Transverse colon (tissue), 4 donors: ENCODE measurements at regions not wholly inside any gene's neighbourhood (a gene's known extent, or its start where the extent isn't known, plus 50 kb on each side); places are given as distances from the start of the nearest gene placed in this dataset.

ENCODE experiments used
- DNase-seq: peaks from one replicate; pipeline ENCODE4 v3.0.0-alpha.2; 2019
- H3K27ac ChIP-seq, 4 donors: fragments of 200-600 bp; sonication (generic); 2 replicates each; pipeline ENCODE4 v1.5.1; 2016 to 2018; ENCODE audit warnings: inconsistent platforms in 4 of 4
- H3K27me3 ChIP-seq: fragments of 200-600 bp; sonication (generic); 2 replicates; pipeline ENCODE4 v1.5.1; 2017; ENCODE audit warnings: inconsistent platforms
- H3K36me3 ChIP-seq, 4 donors: fragments of 200-600 bp; sonication (generic); 2 replicates each; pipeline ENCODE4 v1.5.1; 2017 to 2019; ENCODE audit warnings: inconsistent platforms in 4 of 4
- H3K4me1 ChIP-seq, 4 donors: fragments of 200-600 bp; sonication (generic); 2 replicates each; pipeline ENCODE4 v1.5.1; 2017 to 2020; ENCODE audit warnings: inconsistent platforms in 4 of 4
- H3K4me3 ChIP-seq, 4 donors: fragments of 200-600 bp; sonication (generic); 1 replicate in 1 of 4; 2 replicates in 3 of 4; pipeline versions ENCODE4 v1.5.1 to v1.6.1; 2017 to 2019; ENCODE audit warnings: inconsistent platforms in 4 of 4
- H3K9me3 ChIP-seq, 2 donors: fragments of 200-600 bp; sonication (generic); 2 replicates each; pipeline ENCODE4 v1.5.1; 2017 to 2019; ENCODE audit warnings: inconsistent platforms in 2 of 2
- EP300 ChIP-seq: sonication (generic); formaldehyde crosslinking; IDR thresholded peaks from one replicate; pipeline ENCODE4 v1.6.1; 2017; ENCODE audit warnings: antibody characterized with exemption, low read depth
- POLR2A ChIP-seq: fragments of 450-650 bp; IDR thresholded peaks from one replicate; pipeline ENCODE4 v1.6.1; 2016; ENCODE audit warnings: antibody characterized with exemption, mild to moderate bottlenecking, moderate library complexity
- POLR2AphosphoS5 ChIP-seq, 3 donors: sonication (generic); formaldehyde crosslinking; IDR thresholded peaks; one replicate each; pipeline ENCODE4 v1.6.1; 2016; ENCODE audit warnings: antibody characterized with exemption in 3 of 3
- WGBS, 2 donors: methylation state at CpG; one replicate each; pipeline ENCODE4 v1.1.5; 2018; ENCODE audit warnings: low coverage in 1 of 2; 5-methylcytosine and 5-hydroxymethylcytosine counted together
- in situ Hi-C, 4 donors: fragments of 200-750 bp; cut with MboI; loops; one replicate each; pipeline versions ENCODE4 v1.15.0 to v1.15.1; 2017; ENCODE audit warnings: low sequenced_read_pairs in 3 of 4, low pct_ligation_motif_present in 1 of 4, low pct_unique_long_range_greater_than_20kb in 1 of 4
- intact Hi-C: fragments of 100-400 bp; cut with DNase I; formaldehyde crosslinking; loops from one replicate; pipeline ENCODE4 v1.15.1; 2023; ENCODE audit warnings: low total_unique reads
- TF ChIP-seq, protein P1 (sequence below), 5 experiments: fragments of 200-600 bp in 3 of 5; fragments of 450-650 bp in 2 of 5; sonication (generic) in 3 of 5; IDR thresholded peaks; 1 replicate in 2 of 5; 2 replicates in 3 of 5; pipeline ENCODE4 v1.5.1; 2016 to 2017; ENCODE audit warnings: antibody characterized with exemption in 5 of 5, inconsistent platforms in 3 of 5, mild to moderate bottlenecking in 2 of 5, moderate library complexity in 1 of 5

DNA sequence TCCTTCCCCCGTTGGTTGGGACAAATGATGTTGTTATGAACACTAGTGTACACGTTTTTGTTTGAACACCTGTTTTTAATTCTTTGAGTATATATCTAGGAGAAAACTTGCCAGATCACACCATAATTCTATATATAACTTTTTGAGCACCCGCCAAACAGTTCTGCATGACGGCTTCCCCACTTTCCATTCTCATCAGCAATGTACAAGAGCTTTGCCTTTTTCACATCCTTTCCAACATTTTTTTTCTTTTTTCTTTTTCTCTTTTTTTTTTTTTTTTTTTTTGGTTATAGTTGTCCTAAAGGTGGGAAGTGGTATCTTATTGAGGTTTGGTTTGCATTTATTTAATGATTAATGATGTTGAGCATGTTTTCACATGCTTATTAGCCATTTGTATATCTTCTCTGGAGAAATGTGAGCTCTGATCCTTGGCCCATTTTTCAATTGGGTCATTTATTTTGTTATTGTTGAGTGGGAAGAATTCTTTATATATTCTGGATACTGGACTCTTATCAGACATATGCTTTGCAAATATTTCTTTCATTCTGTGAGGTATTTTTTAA, 86.9 kb upstream of the ZC3H15 start:
- 54 to 66% methylated on average over 4 of the region's 4 CpGs for WGBS, 2 donors

DNA sequence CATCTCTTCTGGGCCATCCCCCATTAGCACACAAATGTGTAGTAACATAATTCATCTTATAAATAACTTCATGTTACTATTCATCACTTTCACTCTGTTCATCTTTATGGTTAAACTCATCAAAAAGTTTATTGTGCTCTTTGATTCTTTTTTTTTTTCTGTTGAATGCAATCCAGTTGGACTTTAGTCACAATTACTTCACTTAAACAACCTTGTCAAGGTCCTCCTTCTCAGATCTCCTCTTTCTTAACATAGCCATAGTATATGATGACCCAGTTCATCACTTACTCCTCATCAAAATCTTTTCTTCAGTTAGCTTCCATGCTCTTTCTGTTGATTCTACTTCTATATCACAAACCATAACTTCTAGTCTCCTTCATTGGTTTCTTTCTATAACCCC, 80.2 kb upstream of the ZC3H15 start:
- DNase-seq, result no peak
- intact Hi-C loops, result no loop called here

More for the DNA sequence above, 86.9 kb upstream of the ZC3H15 start:
- in situ Hi-C loops (no loop called here), intact Hi-C loops (no loop called here)
- Histone ChIP-seq H3K4me3 (no peak overlapping the region), H3K4me1 (no peaks in the 10 kb centered on the region), H3K27me3 (no peaks in the 10 kb centered on the region), H3K27ac (no peak overlapping the region), H3K9me3 (no peaks in the 10 kb centered on the region), H3K36me3 (no peaks in the 10 kb centered on the region)
- TF ChIP-seq POLR2A, result no peak
- no peak for TF ChIP-seq EP300
- TF ChIP-seq, protein P1, sequence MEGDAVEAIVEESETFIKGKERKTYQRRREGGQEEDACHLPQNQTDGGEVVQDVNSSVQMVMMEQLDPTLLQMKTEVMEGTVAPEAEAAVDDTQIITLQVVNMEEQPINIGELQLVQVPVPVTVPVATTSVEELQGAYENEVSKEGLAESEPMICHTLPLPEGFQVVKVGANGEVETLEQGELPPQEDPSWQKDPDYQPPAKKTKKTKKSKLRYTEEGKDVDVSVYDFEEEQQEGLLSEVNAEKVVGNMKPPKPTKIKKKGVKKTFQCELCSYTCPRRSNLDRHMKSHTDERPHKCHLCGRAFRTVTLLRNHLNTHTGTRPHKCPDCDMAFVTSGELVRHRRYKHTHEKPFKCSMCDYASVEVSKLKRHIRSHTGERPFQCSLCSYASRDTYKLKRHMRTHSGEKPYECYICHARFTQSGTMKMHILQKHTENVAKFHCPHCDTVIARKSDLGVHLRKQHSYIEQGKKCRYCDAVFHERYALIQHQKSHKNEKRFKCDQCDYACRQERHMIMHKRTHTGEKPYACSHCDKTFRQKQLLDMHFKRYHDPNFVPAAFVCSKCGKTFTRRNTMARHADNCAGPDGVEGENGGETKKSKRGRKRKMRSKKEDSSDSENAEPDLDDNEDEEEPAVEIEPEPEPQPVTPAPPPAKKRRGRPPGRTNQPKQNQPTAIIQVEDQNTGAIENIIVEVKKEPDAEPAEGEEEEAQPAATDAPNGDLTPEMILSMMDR (IDR thresholded peaks at IDR 0.05), result no peak
- no peak for TF ChIP-seq POLR2AphosphoS5 (IDR thresholded peaks at IDR 0.05)
- no peak for DNase-seq

DNA sequence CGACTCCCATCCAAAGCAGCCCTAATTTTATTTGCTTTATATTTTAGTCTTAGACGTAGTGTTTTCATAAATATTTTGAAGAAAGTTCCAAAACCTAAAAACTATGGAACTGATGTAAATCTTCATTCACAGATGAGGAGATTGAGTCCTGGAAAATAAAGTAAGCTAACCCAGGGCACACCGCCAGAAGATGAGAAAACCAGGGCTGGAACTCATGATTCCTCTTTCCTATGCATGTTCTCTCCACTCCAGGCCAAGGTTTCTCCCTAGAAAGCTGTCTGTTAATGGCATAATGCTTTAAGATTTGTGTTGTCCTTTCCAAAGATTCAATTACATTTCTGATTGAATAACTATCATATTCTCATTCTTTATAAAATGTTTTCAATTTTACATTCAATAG, 78.4 kb upstream of the ZC3H15 start:
- no peaks in the 10 kb centered on the region for H3K4me1 ChIP-seq

More for the DNA sequence above, 80.2 kb upstream of the ZC3H15 start:
- Histone ChIP-seq H3K9me3 (no peaks in the 10 kb centered on the region), H3K27ac (no peak overlapping the region), H3K36me3 (no peaks in the 10 kb centered on the region), H3K4me3 (no peak overlapping the region), H3K4me1 (no peaks in the 10 kb centered on the region), H3K27me3 (no peaks in the 10 kb centered on the region)
- TF ChIP-seq EP300 (no peak), POLR2A (no peak), POLR2AphosphoS5 (IDR thresholded peaks at IDR 0.05) (no peak)
- TF ChIP-seq, protein P1 (IDR thresholded peaks at IDR 0.05), result no peak
- in situ Hi-C loops, result no loop called here

DNA sequence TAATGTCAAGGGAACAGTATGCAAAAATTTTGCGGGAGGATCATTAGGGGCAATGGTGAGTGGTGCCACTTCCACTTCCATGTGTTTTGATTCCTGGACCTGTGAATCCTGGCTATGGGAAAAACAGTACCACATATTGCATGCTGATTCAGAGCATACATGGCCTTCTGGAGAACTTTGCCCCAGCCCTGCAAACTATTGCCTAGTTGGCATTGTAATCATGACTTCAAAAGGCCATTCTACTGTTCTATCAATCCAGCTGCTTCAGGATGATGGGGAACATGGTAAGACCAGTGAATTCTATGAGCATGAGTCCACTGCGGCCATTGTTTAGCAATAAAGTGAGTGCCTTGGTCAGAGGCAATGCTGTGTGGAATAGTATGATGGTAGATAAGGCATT, 75.3 kb upstream of the ZC3H15 start:
- Histone ChIP-seq H3K4me3 (no peak overlapping the region), H3K36me3 (no peaks in the 10 kb centered on the region), H3K9me3 (no peaks in the 10 kb centered on the region), H3K27ac (no peak overlapping the region), H3K27me3 (no peaks in the 10 kb centered on the region), H3K4me1 (no peaks in the 10 kb centered on the region)
- whole genome bisulfite sequencing, 2 donors, result 97 to 100% methylated on average over 1 to 2 of the region's 2 CpGs
- TF ChIP-seq, protein P1 (IDR thresholded peaks at IDR 0.05), result no peak
- TF ChIP-seq POLR2A (no peak), EP300 (no peak), POLR2AphosphoS5 (IDR thresholded peaks at IDR 0.05) (no peak)
- intact Hi-C loops (no loop called here), in situ Hi-C loops (no loop called here)
- DNase-seq, result no peak

More for the DNA sequence above, 78.4 kb upstream of the ZC3H15 start:
- H3K36me3 ChIP-seq, result no peaks in the 10 kb centered on the region
- intact Hi-C loops, result no loop called here
- in situ Hi-C loops, result no loop called here
- H3K4me3 ChIP-seq, result no peak overlapping the region
- 91 to 95% methylated on average over 3 of the region's 3 CpGs for WGBS, 2 donors
- TF ChIP-seq POLR2AphosphoS5 (IDR thresholded peaks at IDR 0.05) (no peak), EP300 (no peak), POLR2A (no peak)
- TF ChIP-seq, protein P1 (IDR thresholded peaks at IDR 0.05), result no peak
- no peak for DNase-seq
- H3K27ac ChIP-seq, result no peak overlapping the region
- no peaks in the 10 kb centered on the region for H3K27me3 ChIP-seq
- no peaks in the 10 kb centered on the region for H3K9me3 ChIP-seq
